GM23338 (cell line): ENCODE measurements at regions not wholly inside any gene's neighbourhood (a gene's known extent, or its start where the extent isn't known, plus 50 kb on each side); places are given as distances from the start of the nearest gene placed in this dataset.

ENCODE experiments used
- EZH2 ChIP-seq: fragments of 200-600 bp; sonication (generic); IDR thresholded peaks from one replicate; pipeline ENCODE4 v1.8.0; 2017; ENCODE audit warnings: antibody characterized with exemption, mild to moderate bottlenecking, low read depth; ENCODE audit not compliant: unreplicated experiment
- JUNB ChIP-seq: IDR thresholded peaks from one replicate; pipeline ENCODE4 v1.6.1; 2016; ENCODE audit warnings: antibody characterized with exemption; ENCODE audit not compliant: unreplicated experiment
- POLR2AphosphoS5 ChIP-seq: IDR thresholded peaks from 2 replicates; pipeline ENCODE4 v1.6.1; 2016; ENCODE audit warnings: antibody characterized with exemption, low read depth
- ZNF114 ChIP-seq: fragments of 250-450 bp; sonication (Bioruptor Pico); IDR thresholded peaks from 2 replicates; pipeline ENCODE4 v1.5.0; 2020; ENCODE audit warnings: mild to moderate bottlenecking, moderate library complexity
- ZNF331 ChIP-seq: fragments of 250-450 bp; sonication (Bioruptor Pico); IDR thresholded peaks from 2 replicates; pipeline ENCODE4 v1.5.0; 2020; ENCODE audit warnings: low read depth, mild to moderate bottlenecking, moderate library complexity
- TF ChIP-seq, protein P1 (sequence below), 2 experiments: fragments of 200-600 bp in 1 of 2; sonication (generic) in 1 of 2; conservative IDR thresholded peaks; 2 replicates each; pipeline versions ENCODE4 v1.5.1 to v1.6.1; 2016 to 2017; ENCODE audit warnings: antibody characterized with exemption in 2 of 2, low read depth in 2 of 2, mild to moderate bottlenecking in 2 of 2, moderate library complexity in 1 of 2
- TF ChIP-seq, protein P2 (sequence below): IDR thresholded peaks from one replicate; pipeline ENCODE4 v1.6.1; 2018; ENCODE audit warnings: antibody characterized with exemption; ENCODE audit not compliant: unreplicated experiment
- TF ChIP-seq, protein P3 (sequence below): IDR thresholded peaks from 2 replicates; pipeline ENCODE4 v1.6.1; 2016; ENCODE audit warnings: antibody characterized with exemption

DNA sequence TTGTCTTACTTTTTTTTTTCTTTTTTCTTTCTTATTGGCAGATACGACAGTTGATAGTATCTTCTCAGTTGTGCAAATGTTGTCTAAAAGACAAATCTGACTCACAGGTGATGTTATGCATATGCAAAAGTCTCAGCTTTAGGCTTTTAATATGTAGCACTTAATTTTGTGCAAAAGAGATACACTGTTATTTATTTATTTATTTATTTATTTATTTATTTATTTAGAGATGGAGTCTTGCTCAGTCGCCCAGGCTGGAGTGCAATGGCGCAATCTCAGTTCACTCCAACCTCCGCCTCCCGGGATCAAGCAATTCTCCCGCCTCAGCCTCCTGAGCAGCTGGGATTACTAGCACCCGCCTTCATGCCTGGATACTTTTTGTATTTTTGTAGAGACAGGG lies 383.9 kb upstream of the PCDH9 start:
- TF ChIP-seq, protein P1, sequence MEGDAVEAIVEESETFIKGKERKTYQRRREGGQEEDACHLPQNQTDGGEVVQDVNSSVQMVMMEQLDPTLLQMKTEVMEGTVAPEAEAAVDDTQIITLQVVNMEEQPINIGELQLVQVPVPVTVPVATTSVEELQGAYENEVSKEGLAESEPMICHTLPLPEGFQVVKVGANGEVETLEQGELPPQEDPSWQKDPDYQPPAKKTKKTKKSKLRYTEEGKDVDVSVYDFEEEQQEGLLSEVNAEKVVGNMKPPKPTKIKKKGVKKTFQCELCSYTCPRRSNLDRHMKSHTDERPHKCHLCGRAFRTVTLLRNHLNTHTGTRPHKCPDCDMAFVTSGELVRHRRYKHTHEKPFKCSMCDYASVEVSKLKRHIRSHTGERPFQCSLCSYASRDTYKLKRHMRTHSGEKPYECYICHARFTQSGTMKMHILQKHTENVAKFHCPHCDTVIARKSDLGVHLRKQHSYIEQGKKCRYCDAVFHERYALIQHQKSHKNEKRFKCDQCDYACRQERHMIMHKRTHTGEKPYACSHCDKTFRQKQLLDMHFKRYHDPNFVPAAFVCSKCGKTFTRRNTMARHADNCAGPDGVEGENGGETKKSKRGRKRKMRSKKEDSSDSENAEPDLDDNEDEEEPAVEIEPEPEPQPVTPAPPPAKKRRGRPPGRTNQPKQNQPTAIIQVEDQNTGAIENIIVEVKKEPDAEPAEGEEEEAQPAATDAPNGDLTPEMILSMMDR (conservative IDR thresholded peaks at IDR 0.05; ENCODE audit: low read depth in 2 of 2) = no peak
- no peak for TF ChIP-seq ZNF331 (CRISPR knock-in tag)
- TF ChIP-seq, protein P2, sequence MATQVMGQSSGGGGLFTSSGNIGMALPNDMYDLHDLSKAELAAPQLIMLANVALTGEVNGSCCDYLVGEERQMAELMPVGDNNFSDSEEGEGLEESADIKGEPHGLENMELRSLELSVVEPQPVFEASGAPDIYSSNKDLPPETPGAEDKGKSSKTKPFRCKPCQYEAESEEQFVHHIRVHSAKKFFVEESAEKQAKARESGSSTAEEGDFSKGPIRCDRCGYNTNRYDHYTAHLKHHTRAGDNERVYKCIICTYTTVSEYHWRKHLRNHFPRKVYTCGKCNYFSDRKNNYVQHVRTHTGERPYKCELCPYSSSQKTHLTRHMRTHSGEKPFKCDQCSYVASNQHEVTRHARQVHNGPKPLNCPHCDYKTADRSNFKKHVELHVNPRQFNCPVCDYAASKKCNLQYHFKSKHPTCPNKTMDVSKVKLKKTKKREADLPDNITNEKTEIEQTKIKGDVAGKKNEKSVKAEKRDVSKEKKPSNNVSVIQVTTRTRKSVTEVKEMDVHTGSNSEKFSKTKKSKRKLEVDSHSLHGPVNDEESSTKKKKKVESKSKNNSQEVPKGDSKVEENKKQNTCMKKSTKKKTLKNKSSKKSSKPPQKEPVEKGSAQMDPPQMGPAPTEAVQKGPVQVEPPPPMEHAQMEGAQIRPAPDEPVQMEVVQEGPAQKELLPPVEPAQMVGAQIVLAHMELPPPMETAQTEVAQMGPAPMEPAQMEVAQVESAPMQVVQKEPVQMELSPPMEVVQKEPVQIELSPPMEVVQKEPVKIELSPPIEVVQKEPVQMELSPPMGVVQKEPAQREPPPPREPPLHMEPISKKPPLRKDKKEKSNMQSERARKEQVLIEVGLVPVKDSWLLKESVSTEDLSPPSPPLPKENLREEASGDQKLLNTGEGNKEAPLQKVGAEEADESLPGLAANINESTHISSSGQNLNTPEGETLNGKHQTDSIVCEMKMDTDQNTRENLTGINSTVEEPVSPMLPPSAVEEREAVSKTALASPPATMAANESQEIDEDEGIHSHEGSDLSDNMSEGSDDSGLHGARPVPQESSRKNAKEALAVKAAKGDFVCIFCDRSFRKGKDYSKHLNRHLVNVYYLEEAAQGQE = no peak
- no peak for TF ChIP-seq EZH2
- no peak for TF ChIP-seq POLR2AphosphoS5
- TF ChIP-seq, protein P3, sequence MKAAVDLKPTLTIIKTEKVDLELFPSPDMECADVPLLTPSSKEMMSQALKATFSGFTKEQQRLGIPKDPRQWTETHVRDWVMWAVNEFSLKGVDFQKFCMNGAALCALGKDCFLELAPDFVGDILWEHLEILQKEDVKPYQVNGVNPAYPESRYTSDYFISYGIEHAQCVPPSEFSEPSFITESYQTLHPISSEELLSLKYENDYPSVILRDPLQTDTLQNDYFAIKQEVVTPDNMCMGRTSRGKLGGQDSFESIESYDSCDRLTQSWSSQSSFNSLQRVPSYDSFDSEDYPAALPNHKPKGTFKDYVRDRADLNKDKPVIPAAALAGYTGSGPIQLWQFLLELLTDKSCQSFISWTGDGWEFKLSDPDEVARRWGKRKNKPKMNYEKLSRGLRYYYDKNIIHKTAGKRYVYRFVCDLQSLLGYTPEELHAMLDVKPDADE = no peak
- no peak for TF ChIP-seq JUNB
- no peak for TF ChIP-seq ZNF114 (CRISPR knock-in tag)
